Ishikawa (cell line): ENCODE measurements at regions not wholly inside any gene's neighbourhood (a gene's known extent, or its start where the extent isn't known, plus 50 kb on each side); places are given as distances from the start of the nearest gene placed in this dataset.

Source experiments
- EP300 ChIP-seq: IDR thresholded peaks from 2 replicates; pipeline ENCODE4 v1.6.1; 2012; ENCODE audit warnings: borderline replicate concordance
- TAF1 ChIP-seq: IDR thresholded peaks from 2 replicates; pipeline ENCODE4 v1.6.1; 2012; ENCODE audit warnings: low read depth, mild to moderate bottlenecking

GRCh38 chr4:162706632-162707031 lies 460.1 kb downstream of the NAF1 start:
- TF ChIP-seq TAF1 (no peak), EP300 (no peak)
